Epithelial cell of esophagus (primary cell): ENCODE measurements at regions not wholly inside any gene's neighbourhood (a gene's known extent, or its start where the extent isn't known, plus 50 kb on each side); places are given as distances from the start of the nearest gene placed in this dataset.

Experiments used
- DNase-seq: peaks from one replicate; pipeline ENCODE4 v3.0.0; 2010; ENCODE audit warnings: low read depth
- H3K4me3 ChIP-seq: 2 replicates; pipeline ENCODE4 v1.5.1; 2011; ENCODE audit warnings: mild to moderate bottlenecking, low read length, control low read depth
- TF ChIP-seq, protein P1 (sequence below): IDR thresholded peaks from 2 replicates; pipeline ENCODE4 v1.5.1; 2011; ENCODE audit warnings: low read depth, mild to moderate bottlenecking, low read length, control low read depth, inconsistent platforms; ENCODE audit not compliant: insufficient read depth; ENCODE audit errors: missing control alignments

DNA sequence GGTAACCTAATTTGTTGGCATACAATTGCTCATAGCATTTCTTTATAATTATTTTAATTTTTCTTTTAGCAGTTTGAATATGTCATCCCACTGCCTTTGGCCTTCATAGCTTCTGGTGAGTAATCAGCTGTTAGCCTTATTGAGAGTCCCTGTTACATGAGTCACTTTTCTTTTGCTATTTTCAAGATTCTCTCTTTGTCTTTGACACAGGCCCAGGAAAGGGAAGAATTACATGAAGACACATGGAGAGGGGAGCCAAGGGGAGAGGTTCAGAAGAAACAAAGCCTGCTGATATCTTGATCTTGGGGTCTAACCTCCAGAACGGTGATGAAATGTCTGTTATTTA, 418.2 kb downstream of the METTL15 start:
- no peak for DNase-seq
- H3K4me3 ChIP-seq: no peak overlapping the region
- TF ChIP-seq, protein P1, sequence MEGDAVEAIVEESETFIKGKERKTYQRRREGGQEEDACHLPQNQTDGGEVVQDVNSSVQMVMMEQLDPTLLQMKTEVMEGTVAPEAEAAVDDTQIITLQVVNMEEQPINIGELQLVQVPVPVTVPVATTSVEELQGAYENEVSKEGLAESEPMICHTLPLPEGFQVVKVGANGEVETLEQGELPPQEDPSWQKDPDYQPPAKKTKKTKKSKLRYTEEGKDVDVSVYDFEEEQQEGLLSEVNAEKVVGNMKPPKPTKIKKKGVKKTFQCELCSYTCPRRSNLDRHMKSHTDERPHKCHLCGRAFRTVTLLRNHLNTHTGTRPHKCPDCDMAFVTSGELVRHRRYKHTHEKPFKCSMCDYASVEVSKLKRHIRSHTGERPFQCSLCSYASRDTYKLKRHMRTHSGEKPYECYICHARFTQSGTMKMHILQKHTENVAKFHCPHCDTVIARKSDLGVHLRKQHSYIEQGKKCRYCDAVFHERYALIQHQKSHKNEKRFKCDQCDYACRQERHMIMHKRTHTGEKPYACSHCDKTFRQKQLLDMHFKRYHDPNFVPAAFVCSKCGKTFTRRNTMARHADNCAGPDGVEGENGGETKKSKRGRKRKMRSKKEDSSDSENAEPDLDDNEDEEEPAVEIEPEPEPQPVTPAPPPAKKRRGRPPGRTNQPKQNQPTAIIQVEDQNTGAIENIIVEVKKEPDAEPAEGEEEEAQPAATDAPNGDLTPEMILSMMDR: no peak

DNA sequence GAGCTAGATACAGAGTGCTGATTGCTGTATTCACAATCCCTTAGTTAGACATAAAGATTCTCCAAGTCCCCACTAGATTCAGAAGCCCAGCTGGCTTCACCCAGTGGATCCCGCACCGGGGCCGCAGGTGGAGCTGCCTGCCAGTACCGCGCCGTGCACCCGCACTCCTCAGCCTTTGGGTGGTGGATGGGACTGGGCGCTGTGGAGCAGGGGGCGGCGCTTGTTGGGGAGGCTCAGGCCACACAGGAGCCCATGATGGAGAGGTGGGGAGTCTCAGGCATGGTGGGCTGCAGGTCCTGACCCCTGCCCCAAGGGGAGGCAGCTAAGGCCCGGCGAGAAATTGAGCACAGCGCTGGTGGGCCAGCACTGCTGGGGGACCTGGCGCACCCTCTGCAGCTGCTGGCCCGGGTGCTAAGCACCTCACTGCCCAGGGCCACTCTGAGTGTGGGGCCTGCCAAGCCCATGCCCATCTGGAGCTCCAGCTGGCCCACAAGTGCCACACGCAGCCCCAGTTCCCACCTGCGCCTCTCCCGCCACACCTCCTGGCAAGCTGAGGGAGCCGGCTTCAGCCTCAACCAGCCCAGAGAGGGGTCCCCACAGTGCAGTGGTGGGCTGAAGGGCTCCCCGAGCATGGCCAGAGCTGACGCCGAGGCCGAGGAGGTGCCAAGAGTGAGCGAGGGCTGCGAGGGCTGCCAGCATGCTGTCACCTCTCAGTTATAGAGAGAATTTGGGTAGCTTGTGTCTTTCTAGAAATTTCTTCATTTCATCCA, 417.6 kb downstream of the METTL15 start:
- TF ChIP-seq, protein P1: no peak
- no peak for DNase-seq

DNA sequence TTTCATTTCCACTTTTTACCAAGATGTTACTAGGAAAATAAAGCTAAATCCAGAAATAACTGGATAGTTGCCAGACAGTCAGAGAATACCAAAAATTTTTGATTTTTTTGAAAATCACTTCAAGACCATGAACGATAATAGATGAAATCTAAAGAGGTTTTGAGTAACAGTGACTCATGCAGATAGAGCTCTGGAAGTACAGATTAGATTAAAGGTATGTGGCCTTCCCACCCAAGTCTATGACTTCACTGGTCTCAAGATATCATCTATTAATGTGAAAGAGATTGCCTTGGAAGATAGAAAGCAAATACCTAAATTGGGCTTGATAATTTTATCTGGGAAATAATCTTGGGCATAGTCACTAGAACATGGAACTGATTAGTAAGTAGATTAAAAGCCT, 415.9 kb downstream of the METTL15 start:
- TF ChIP-seq, protein P1: no peak
- no peak overlapping the region for H3K4me3 ChIP-seq
- DNase-seq: no peak

More for the DNA sequence above, 417.6 kb downstream of the METTL15 start:
- no peak overlapping the region for H3K4me3 ChIP-seq

DNA sequence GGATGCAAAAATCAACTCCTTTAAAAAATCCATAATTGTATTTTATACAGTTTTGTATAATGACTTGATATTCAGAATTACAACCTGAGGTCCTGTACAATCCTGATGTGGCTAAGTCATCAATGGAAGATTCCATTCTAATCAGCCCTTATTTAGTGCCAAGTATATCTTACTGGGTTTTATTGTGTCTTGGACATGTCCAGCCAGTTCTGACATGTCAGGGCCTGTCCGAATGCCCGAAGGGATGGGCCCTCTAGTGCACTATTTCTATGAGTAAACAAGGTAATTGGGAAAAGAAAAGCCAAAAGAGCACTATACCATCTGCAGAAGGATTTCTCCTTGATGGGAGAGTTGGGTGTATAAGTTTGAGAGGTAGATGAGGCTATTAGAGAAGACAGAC, 412.9 kb downstream of the METTL15 start:
- TF ChIP-seq, protein P1: no peak
- DNase-seq: peak; percentile 62

DNA sequence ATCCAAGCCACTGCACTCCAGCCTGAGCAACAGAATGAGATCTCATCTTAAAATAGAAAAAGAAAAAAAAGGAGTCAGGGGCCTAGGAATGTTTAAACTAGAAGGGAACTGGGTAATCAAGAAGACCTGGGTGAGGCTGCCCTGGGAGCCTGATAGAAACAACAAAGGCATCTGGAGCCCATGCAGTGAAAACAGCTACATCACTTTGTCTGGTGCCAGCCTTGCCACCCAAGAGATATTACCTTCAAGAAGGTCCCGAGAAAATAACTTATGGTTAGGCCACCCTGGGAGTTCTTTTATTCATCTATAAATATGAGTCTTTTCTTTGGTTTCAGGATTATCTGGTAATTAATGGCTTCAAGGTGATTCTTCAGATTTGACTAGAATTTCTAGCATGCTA, 412.1 kb downstream of the METTL15 start:
- TF ChIP-seq, protein P1: no peak
- H3K4me3 ChIP-seq: no peak overlapping the region
- DNase-seq: no peak

More for the DNA sequence above, 412.9 kb downstream of the METTL15 start:
- no peak overlapping the region for H3K4me3 ChIP-seq

DNA sequence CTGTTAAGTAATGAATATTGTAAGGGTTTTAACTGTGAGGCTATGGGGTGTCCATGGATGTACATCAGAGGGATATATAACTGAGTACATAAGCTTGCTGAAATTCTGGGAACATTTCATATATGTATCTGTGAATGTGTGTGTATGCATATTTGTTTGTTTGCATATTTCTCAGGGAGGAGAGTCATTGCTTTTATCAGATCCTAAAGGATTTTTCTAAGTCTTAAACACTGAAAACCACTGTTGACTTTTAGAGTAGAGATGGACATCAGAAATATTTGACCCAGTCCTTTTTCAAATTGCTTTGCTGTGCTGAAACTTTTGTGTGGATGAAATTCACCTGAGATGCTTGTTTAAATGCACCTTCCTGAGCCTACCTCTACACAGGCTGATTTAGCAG, 410.6 kb downstream of the METTL15 start:
- no peak for DNase-seq
- TF ChIP-seq, protein P1: no peak
- H3K4me3 ChIP-seq: no peak overlapping the region

DNA sequence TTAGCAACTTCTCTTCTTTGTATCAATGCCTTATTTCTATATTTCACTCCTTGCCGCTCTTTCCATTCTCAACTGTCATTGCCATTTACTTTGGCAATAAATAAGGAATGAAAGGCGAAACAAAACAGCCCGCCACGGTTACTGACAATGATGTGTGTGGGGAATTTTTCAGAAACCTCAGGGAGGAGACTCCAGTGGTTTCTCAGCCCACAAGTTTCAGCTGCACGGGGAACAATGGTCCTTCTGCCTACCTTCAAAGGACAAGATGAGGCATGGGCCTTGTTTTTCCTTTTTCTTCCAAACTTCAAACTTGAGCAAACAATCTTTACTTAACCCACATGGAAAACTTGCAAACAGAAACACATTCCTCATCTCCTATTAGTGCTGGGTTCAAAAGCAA, 409.4 kb downstream of the METTL15 start:
- DNase-seq: no peak
- no peak overlapping the region for H3K4me3 ChIP-seq
- TF ChIP-seq, protein P1: no peak
